ENCODE measurements at regions not wholly inside any gene's neighbourhood (a gene's known extent, or its start where the extent isn't known, plus 50 kb on each side); places are given as distances from the start of the nearest gene placed in this dataset.

DNA sequence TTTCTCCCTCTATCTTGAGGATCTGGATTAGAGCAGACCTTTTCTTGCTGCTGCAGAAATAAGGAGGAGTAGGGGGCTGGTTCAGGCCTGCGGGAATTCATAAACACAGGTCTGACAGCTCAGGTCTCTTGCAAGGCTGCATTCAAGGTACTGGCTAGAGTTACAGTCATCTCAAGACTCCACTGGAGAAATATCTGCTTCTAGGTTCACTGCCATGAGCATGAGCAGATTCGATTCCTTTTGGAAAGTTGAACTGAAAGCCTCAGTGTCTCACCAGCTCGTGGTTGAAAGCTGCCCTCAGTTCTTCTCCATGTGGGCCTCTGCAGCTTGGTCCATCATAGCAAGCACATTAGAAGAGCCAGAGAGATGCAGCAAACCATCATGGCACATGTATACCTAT is 124.4 kb upstream of the SETBP1 start:
- TF ChIP-seq, protein P1, sequence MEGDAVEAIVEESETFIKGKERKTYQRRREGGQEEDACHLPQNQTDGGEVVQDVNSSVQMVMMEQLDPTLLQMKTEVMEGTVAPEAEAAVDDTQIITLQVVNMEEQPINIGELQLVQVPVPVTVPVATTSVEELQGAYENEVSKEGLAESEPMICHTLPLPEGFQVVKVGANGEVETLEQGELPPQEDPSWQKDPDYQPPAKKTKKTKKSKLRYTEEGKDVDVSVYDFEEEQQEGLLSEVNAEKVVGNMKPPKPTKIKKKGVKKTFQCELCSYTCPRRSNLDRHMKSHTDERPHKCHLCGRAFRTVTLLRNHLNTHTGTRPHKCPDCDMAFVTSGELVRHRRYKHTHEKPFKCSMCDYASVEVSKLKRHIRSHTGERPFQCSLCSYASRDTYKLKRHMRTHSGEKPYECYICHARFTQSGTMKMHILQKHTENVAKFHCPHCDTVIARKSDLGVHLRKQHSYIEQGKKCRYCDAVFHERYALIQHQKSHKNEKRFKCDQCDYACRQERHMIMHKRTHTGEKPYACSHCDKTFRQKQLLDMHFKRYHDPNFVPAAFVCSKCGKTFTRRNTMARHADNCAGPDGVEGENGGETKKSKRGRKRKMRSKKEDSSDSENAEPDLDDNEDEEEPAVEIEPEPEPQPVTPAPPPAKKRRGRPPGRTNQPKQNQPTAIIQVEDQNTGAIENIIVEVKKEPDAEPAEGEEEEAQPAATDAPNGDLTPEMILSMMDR (IDR thresholded peaks at IDR 0.05): no peak
- TF ChIP-seq EP300 (IDR thresholded peaks at IDR 0.05) (no peak), POLR2A (IDR thresholded peaks at IDR 0.05) (no peak)
